ENCODE measurements at regions not wholly inside any gene's neighbourhood (a gene's known extent, or its start where the extent isn't known, plus 50 kb on each side); places are given as distances from the start of the nearest gene placed in this dataset.

- Histone ChIP-seq H3K4me3 (no peak overlapping the region), H3K4me1 (no peaks in the 10 kb centered on the region), H3K27ac (no peak overlapping the region), H3K9me3 (no peaks in the 10 kb centered on the region), H3K27me3 (no peaks in the 10 kb centered on the region), H3K36me3 (no peaks in the 10 kb centered on the region)
- intact Hi-C loops (cut with DNase I): no loop called here
- no peak for DNase-seq
- no peak for ATAC-seq
- no peak for TF ChIP-seq CTCF (IDR thresholded peaks at IDR 0.05)
Measured at GRCh38 chr2:167388497-167388896, 500.2 kb downstream of the XIRP2 start.

GRCh38 chr2:167386694-167387093 lies 498.4 kb downstream of the XIRP2 start:
- no peak for TF ChIP-seq CTCF (IDR thresholded peaks at IDR 0.05)
- no peak overlapping the region for H3K27ac ChIP-seq
- no peaks in the 10 kb centered on the region for H3K9me3 ChIP-seq
- no peaks in the 10 kb centered on the region for H3K36me3 ChIP-seq
- intact Hi-C loops (cut with DNase I): no loop called here
- no peak overlapping the region for H3K4me3 ChIP-seq
- H3K27me3 ChIP-seq: no peaks in the 10 kb centered on the region
- no peak for DNase-seq
- no peak for ATAC-seq
- no peaks in the 10 kb centered on the region for H3K4me1 ChIP-seq

GRCh38 chr2:167383610-167384194 lies 495.4 kb downstream of the XIRP2 start:
- ATAC-seq: no peak
- Histone ChIP-seq H3K9me3 (no peaks in the 10 kb centered on the region), H3K36me3 (no peaks in the 10 kb centered on the region), H3K27me3 (no peaks in the 10 kb centered on the region), H3K4me3 (no peak overlapping the region), H3K4me1 (no peaks in the 10 kb centered on the region), H3K27ac (no peak overlapping the region)
- intact Hi-C loops (cut with DNase I): no loop called here
- TF ChIP-seq CTCF (IDR thresholded peaks at IDR 0.05): no peak
- DNase-seq: no peak

- intact Hi-C loops (cut with DNase I): no loop called here
- ATAC-seq: no peak
- Histone ChIP-seq H3K4me3 (no peak overlapping the region), H3K36me3 (no peaks in the 10 kb centered on the region), H3K4me1 (no peaks in the 10 kb centered on the region), H3K27me3 (no peaks in the 10 kb centered on the region), H3K9me3 (no peaks in the 10 kb centered on the region), H3K27ac (no peak overlapping the region)
- DNase-seq: no peak
- TF ChIP-seq CTCF (IDR thresholded peaks at IDR 0.05): no peak
Measured at GRCh38 chr2:167381349-167381748, 493.1 kb downstream of the XIRP2 start.

GRCh38 chr2:167380555-167380954 lies 492.3 kb downstream of the XIRP2 start:
- Histone ChIP-seq H3K4me3 (no peak overlapping the region), H3K36me3 (no peaks in the 10 kb centered on the region), H3K4me1 (no peaks in the 10 kb centered on the region), H3K9me3 (no peaks in the 10 kb centered on the region), H3K27ac (no peak overlapping the region), H3K27me3 (no peaks in the 10 kb centered on the region)
- DNase-seq (no peak), ATAC-seq (no peak)
- intact Hi-C loops (cut with DNase I): no loop called here
- TF ChIP-seq CTCF (IDR thresholded peaks at IDR 0.05): no peak
